Calu3 (cell line): ENCODE measurements at regions not wholly inside any gene's neighbourhood (a gene's known extent, or its start where the extent isn't known, plus 50 kb on each side); places are given as distances from the start of the nearest gene placed in this dataset.

Experiments
- BruUV-seq: library from RNA; stranded (reverse); fragments of 400-500 nt; replicated peaks from 2 replicates; lab custom pipeline; 2021; lab: Mats Ljungman, UMichigan
- CTCF ChIA-PET: fragments of 300-600 bp; sonication (Branson Sonifier 250); formaldehyde crosslinking; loops from one replicate; lab custom pipeline; 2022; ENCODE audit warnings: antibody characterized with exemption; lab: Charles Lee
- DNase-seq: peaks from one replicate; pipeline ENCODE4 v3.0.0; 2022
- H3K27ac Mint-ChIP-seq: one replicate; pipeline ENCODE4 v1.8.0; 2022; ENCODE audit warnings: mixed read lengths; ENCODE audit not compliant: unreplicated experiment
- H3K27me3 Mint-ChIP-seq: one replicate; pipeline ENCODE4 v1.8.0; 2022; ENCODE audit warnings: mixed read lengths; ENCODE audit not compliant: unreplicated experiment
- H3K36me3 Mint-ChIP-seq: one replicate; pipeline ENCODE4 v1.8.0; 2022; ENCODE audit warnings: mild to moderate bottlenecking, moderate library complexity, mixed read lengths; ENCODE audit not compliant: insufficient read depth, unreplicated experiment
- H3K4me1 Mint-ChIP-seq: one replicate; pipeline ENCODE4 v1.8.0; 2022; ENCODE audit warnings: mild to moderate bottlenecking, low read depth, mixed read lengths; ENCODE audit not compliant: unreplicated experiment
- H3K4me3 Mint-ChIP-seq: one replicate; pipeline ENCODE4 v1.8.0; 2022; ENCODE audit warnings: mild to moderate bottlenecking, low read depth, moderate library complexity, mixed read lengths; ENCODE audit not compliant: unreplicated experiment
- H3K9me3 Mint-ChIP-seq: one replicate; pipeline ENCODE4 v1.8.0; 2022; ENCODE audit warnings: low read depth, mixed read lengths; ENCODE audit not compliant: unreplicated experiment
- CTCF ChIP-seq: fragments of 200-600 bp; IDR thresholded peaks from one replicate; pipeline ENCODE4 v1.8.0; 2022; ENCODE audit warnings: antibody characterized with exemption; ENCODE audit not compliant: unreplicated experiment
- intact Hi-C: fragments of 100-400 bp; cut with micrococcal nuclease; formaldehyde crosslinking; loops from one replicate; pipeline ENCODE4 v1.10.0; 2022; ENCODE audit not compliant: unreplicated experiment

- CTCF ChIA-PET: interaction anchor here (0.6 kb wide), 1 partner anchor 20 kb away, joined by 6 read pairs; no protein-coding TSS in a partner anchor
- Mint-ChIP-seq H3K27me3 (peaks cover 98% of the 10 kb centered on the region), H3K36me3 (no peaks in the 10 kb centered on the region), H3K4me1 (no peaks in the 10 kb centered on the region), H3K9me3 (no peaks in the 10 kb centered on the region), H3K27ac (no peak overlapping the region), H3K4me3 (no peak overlapping the region)
- intact Hi-C loops: no loop called here
- DNase-seq: no peak
- BruUV-seq: no TSS peak
- no peak for TF ChIP-seq CTCF
Measured at GRCh38 chr12:131617596-131618302, 93.1 kb upstream of the SFSWAP start.

- BruUV-seq: no TSS peak
- CTCF ChIA-PET: no interaction called here
Measured at GRCh38 chr12:131618303-131618658, 92.6 kb upstream of the SFSWAP start.

GRCh38 chr12:131618701-131619100 lies 92.2 kb upstream of the SFSWAP start:
- no peaks in the 10 kb centered on the region for H3K9me3 Mint-ChIP-seq
- no peaks in the 10 kb centered on the region for H3K4me1 Mint-ChIP-seq
- no TSS peak for BruUV-seq
- no peak for TF ChIP-seq CTCF
- no peak for DNase-seq
- CTCF ChIA-PET: no interaction called here
- intact Hi-C loops: no loop called here
- peaks cover 88% of the 10 kb centered on the region for H3K27me3 Mint-ChIP-seq
- H3K27ac Mint-ChIP-seq: no peak overlapping the region
- H3K4me3 Mint-ChIP-seq: no peak overlapping the region
- no peaks in the 10 kb centered on the region for H3K36me3 Mint-ChIP-seq

More at GRCh38 chr12:131618303-131618658, 92.6 kb upstream of the SFSWAP start:
- Mint-ChIP-seq H3K4me1 (no peaks in the 10 kb centered on the region), H3K36me3 (no peaks in the 10 kb centered on the region), H3K4me3 (no peak overlapping the region), H3K27ac (no peak overlapping the region), H3K9me3 (no peaks in the 10 kb centered on the region), H3K27me3 (peaks cover 93% of the 10 kb centered on the region)
- intact Hi-C loops: no loop called here
- TF ChIP-seq CTCF: no peak
- no peak for DNase-seq

- no peak for TF ChIP-seq CTCF
- no TSS peak for BruUV-seq
- no peak overlapping the region for H3K27ac Mint-ChIP-seq
- H3K4me3 Mint-ChIP-seq: no peak overlapping the region
- no peaks in the 10 kb centered on the region for H3K9me3 Mint-ChIP-seq
- no peaks in the 10 kb centered on the region for H3K36me3 Mint-ChIP-seq
- H3K27me3 Mint-ChIP-seq: peaks cover 86% of the 10 kb centered on the region
- intact Hi-C loops: no loop called here
- CTCF ChIA-PET: interaction anchor here (0.6 to 0.9 kb wide), 2 partner anchors 24 to 33 kb away, joined by 3 to 9 read pairs; no protein-coding TSS in a partner anchor
- no peak for DNase-seq
- no peaks in the 10 kb centered on the region for H3K4me1 Mint-ChIP-seq
Measured at GRCh38 chr12:131619106-131619642, 91.7 kb upstream of the SFSWAP start.
